ENCODE measurements at regions not wholly inside any gene's neighbourhood (a gene's known extent, or its start where the extent isn't known, plus 50 kb on each side); places are given as distances from the start of the nearest gene placed in this dataset.

GRCh38 chr13:50123515-50123861, 108.2 kb downstream of the KCNRG start:
- no peak for TF ChIP-seq YY1 (tag by site-specific recombination; IDR thresholded peaks at IDR 0.05)
- TF ChIP-seq, protein P1, sequence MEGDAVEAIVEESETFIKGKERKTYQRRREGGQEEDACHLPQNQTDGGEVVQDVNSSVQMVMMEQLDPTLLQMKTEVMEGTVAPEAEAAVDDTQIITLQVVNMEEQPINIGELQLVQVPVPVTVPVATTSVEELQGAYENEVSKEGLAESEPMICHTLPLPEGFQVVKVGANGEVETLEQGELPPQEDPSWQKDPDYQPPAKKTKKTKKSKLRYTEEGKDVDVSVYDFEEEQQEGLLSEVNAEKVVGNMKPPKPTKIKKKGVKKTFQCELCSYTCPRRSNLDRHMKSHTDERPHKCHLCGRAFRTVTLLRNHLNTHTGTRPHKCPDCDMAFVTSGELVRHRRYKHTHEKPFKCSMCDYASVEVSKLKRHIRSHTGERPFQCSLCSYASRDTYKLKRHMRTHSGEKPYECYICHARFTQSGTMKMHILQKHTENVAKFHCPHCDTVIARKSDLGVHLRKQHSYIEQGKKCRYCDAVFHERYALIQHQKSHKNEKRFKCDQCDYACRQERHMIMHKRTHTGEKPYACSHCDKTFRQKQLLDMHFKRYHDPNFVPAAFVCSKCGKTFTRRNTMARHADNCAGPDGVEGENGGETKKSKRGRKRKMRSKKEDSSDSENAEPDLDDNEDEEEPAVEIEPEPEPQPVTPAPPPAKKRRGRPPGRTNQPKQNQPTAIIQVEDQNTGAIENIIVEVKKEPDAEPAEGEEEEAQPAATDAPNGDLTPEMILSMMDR (tag by site-specific recombination; IDR thresholded peaks at IDR 0.05), result no peak
- no peak for TF ChIP-seq ZNF707 (tag by site-specific recombination; IDR thresholded peaks at IDR 0.05)

Data from HEK293 (cell line).